ENCODE measurements at regions not wholly inside any gene's neighbourhood (a gene's known extent, or its start where the extent isn't known, plus 50 kb on each side); places are given as distances from the start of the nearest gene placed in this dataset.
A peak's percentile ranks its signal among the peaks of the same experiment; 100 is the strongest.

DNA sequence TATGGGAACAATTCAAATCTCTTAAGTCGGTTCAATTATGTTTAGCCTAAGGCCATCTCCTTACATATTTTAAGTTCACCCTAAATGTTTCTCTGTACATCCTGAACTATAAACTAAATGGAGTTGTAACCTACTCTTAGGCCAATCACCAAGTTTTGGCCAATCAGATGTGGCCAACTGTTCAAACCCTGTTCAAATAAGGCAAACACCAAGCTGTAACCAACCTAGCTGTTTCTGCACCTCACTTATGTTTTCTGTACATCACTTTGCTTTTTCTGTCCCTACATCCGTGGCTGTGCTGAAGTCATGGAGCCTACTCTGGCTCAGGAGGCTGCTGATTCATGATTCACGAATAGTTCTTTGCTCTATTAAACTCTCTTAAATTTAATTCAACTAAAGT, 165.3 kb downstream of the GASK1B start:
- DNase-seq = no peak

DNA sequence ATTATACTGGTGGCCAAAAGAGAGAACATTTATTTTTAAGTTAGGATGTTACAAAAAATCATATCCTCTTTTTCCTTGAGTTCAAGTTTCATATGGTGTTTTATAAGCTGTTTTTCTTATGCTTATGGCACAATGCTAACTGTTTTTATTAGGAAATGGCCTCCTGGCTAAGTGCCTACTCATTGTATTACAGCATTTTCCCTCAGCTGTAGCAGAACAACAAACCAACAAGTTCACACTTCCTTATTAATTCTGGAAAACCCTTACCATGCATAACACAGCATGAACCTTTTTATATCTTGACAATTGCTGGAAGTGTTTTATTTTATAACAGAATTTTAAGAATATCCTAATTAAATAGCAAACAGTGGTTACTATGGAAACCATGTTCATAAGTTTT, 165.8 kb downstream of the GASK1B start:
- no peak for DNase-seq

GRCh38 chr4:158005021-158005420, 167.8 kb downstream of the GASK1B start:
- no peak for DNase-seq

DNA sequence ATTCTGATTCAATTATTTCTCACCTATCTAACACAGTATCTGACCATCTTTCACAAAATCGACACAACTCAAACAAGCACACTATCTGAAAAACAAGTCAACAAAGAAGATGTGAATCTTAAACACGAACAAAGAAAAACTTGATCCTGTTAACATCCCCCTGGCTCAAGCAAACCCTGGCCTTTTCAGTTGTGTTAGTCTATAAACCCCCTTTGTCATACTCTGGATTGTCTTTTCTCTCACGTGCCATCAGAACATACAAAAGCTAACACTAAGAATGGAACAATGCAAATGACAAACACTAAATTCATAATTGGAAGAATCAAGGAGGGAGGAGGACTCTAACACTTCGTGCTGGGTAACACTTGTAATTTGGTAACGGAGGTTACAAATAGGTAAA, 168.7 kb downstream of the GASK1B start:
- no peak for DNase-seq

GRCh38 chr4:158003212-158003611, 169.6 kb downstream of the GASK1B start:
- DNase-seq = no peak

DNA sequence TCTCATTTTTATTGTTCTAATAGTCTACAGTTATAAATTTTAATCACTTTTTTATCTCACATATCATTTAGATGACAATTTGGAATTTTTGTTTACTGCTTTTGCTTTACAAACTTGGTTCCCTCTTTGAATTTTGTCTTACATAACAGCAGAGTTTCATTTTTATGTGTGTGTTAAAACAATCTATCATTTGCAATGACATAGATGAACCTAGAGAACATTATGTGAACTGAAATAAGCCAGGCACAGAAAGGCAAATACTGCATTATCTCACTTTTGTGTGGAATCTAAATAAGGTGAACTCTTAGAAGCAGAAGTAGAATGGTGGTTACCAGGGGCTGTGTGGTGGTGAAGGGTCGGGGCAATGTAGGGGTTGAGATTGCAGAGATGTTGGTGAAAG, 170.7 kb downstream of the GASK1B start:
- DNase-seq = no peak

- no peak for DNase-seq
Measured at GRCh38 chr4:158001756-158002155, 171.1 kb downstream of the GASK1B start.

GRCh38 chr4:157999723-158000122, 173.1 kb downstream of the GASK1B start:
- DNase-seq = no peak

DNA sequence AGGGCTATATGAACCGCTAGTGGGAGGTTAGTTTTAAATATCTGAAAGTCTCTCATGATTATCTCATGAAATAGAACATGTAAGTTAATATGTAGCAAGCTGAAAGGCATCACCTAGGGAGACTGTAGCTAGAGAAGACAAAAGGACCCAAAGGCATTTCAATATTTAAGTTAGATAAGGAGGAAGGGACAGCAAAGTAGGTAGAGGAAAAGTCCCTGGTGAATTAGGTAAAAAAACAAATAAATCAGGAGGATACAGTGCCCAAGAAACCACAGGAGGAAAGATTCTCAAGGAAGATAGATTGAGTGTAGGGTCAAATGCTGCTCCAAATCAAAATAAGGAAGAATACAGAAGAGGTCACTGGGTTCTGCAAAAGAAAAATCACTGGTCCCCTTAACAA, 175.5 kb downstream of the GASK1B start:
- DNase-seq = no peak

DNA sequence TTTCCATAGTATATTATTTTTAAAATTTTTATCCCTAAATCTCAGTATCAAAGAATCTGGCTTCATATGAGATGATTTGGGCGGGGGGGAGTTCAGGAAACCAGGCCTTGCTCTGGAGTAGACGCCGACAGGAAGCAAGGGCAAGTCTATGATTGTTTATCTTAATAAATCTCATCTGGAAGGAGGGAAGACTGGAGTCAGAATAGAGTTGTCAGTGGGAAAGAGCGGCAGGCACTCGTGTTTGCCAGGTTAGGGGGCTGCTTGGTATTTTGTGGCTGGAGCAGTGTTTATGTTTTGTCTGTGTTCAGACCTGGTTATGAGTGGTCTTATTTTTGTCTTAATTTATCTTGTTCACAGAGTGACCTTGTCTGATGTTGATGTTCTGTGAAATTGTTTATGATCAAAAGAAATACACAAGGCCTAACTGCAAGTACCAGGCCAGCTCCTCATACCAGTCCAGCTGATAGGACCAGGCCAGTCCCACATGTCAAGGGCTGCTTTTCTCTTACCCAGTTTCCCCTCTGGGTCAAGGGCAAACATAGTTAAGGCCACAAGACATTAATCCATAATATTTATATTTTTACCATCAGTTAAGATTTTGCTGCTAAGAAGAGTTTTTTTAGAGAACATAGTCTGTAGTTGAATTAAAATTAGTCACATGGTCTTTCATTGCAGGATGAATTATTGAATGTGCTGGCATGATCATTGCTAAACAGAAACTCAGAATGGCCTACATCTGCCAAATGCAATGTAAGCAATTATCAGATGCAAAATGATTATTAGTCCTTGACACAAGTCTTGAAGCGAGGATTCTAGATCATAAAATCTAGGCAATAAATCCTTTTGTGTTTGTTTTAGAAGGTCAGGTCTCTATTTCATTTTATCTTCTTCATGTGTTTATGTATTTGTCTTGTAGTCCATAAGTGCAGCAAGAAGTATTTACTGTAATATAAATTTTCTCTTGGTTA, 176.5 kb downstream of the GASK1B start:
- no peak for DNase-seq

- no peak for DNase-seq
Measured at GRCh38 chr4:157994863-157995262, 178.0 kb downstream of the GASK1B start.

DNA sequence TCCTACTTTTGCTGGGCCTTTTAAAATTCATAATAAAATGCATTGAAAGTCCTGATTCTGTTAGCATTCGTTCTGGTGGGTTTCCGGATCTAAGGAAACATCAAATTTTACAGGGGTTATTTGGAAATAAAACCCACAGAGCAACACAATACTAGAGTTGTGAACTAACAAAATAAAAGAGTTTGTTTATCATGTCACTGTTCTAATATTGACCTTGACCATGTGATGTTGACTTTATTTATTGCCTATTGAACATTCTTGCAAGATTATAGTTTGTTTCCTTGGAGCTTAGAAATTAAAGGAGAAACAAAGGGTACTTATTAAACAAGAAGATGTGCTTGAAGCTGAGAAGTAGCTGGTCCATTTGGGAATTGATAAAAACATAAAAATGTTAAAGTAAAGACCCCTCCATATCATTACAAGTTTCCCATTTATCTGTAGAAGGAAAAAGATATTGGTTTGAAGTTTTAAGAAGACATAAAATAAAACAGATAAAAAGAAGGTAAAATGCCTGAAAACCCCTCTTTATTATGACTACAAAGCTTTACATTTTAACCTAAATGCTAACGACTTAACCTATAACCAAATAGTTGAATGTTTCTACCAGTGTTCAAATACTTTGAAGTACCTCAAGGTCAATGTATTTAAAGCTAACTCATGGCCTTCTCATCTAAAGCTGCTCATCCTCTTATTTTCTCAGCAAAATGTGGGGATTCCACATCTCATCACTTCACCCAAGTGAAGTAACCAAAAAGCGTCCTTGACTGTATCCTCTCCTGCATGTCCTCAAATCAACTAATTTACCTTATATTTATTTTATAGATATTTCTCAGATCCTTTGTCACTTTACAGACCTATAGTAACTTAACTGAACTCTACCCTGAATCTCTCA, 179.6 kb downstream of the GASK1B start:
- no peak for DNase-seq

DNA sequence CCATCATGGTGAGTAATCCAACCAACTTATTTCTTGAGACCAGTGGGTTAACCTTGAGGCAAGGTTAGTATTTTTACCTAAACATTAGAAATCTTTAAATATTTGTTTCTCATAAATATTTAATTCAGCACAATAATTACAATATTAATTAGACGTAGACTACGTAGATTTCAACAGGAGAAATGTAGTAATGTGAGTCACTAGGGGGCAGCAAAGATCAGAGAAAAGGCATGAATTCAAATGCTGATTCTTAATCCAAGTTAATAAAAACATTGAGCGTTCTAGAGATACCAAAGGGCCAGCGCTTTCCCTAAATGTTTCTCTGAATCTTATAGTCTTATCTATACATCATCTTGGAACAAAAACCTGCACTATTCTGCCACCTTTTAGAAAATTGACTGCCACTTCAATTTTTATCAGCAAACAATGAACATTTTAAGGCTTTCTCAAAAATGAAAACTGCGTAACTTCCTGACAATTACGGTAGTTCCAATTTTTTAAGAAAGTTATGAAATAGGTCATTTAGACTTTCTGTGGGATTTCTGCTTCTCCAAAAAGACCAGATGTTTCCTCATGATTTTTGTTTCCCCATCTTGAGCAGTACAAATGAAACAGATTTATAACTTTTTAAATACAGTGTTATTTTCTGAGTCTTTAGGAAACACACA, 180.7 kb downstream of the GASK1B start:
- DNase-seq = peak; percentile 50

DNA sequence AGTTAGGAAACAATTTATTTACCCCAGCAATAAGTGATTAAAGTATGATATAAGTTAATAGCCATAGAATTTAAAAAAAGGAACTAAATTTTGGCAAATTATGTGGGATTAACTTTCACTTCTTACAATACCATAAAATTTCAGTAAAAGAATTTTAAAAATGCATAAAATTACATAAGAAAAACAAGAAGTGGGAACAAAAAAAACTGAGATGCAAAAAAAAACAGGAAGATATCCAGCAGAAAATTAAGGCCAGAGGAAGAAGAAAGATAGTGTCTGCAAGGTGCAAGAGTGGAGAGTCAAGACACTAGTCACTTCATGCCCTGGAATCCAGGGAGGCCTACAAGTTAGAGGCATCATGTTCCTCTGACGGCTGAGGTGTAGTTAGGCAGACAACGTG, 184.2 kb downstream of the GASK1B start:
- no peak for DNase-seq

DNA sequence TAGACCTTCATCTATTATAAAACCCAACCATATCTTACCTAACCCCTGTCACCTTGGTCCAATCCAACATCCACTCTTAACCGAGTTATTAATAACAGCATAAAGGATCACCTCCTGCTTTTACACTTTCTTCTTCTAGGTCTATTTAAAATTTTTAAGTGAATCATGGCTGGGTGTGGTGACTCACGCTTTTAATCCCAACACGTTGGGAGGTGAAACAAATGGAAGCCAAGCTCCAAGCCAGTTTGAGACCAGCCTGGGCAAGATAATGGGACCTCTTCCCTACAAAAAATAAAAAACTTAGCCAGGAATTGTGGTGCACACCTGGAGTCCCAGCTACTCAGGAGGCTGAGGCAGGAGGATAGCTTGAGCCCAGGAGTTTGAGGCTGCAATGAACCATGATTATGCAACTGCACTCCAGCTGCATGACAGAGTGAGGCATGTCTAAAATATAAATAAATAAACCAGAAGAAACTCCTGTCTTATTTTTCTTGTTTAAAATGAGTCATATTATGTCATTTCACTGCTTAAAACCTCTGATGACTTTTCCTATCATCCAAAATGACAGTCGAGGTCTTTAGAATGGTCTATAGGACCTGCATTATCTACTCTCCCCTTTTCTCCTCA, 188.4 kb downstream of the GASK1B start:
- no peak for DNase-seq

GRCh38 chr4:157983300-157983699, 189.5 kb downstream of the GASK1B start:
- no peak for DNase-seq

- no peak for DNase-seq
Measured at GRCh38 chr4:157980158-157980557, 192.7 kb downstream of the GASK1B start.

GRCh38 chr4:157978680-157979361, 194.0 kb downstream of the GASK1B start:
- DNase-seq = peak; percentile 61

DNA sequence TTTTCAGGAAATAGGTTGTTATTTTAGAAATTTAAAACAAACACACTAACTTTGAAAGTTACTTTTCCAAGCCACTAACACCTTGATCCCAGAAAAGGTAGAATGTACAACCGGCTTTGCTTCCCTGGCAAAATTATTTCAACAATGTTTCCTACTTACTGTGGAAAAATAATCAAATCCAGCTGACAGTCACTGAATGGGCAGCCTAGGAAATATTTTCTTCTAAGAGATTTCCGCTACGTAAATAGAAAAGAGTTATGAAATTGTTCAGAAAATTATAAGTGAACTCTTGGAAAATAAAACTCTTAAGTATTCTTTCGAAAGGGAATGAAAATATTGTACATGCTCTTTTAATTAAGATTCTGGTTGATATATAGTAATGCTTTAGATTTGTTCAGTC, 195.7 kb downstream of the GASK1B start:
- DNase-seq = no peak

DNA sequence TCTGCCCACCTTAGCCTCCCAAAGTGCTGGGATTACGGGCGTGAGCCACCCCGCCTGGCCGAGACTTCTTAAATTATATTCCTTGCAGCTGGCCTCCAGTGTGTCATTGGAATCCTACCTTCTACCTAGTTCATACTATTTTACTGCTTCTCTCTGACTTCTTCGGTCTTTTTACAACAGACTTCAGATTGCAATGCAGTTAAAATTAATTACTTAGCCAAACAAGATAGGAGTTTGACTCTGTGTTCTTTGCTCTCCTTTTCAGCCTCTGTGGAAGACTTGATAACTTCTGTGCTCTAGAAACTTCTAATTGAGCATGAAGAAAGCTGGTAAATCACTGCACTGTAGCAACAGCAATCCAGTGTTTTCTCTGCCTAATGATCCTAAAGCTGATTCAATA, 199.5 kb downstream of the GASK1B start:
- no peak for DNase-seq

DNA sequence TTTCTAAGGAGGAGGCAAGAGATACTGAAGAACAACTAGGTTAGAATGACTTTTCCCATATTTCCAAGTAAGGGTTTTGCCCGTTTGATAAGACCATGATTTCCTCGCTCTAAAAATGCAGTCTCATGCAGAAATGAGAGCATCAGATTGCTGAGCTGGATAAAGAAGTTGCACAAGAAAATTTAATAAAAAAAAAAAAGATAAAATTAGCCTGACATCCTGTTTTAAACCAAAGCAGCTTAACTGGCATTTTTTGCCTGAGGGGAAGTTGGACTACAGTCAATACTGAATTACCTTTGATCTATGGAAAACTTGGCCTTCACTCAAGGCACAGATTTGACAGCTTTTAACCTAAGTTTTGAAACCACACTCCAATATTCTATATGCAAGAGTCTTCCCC, 208.4 kb downstream of the GASK1B start:
- no peak for DNase-seq
